ENCODE measurements at regions not wholly inside any gene's neighbourhood (a gene's known extent, or its start where the extent isn't known, plus 50 kb on each side); places are given as distances from the start of the nearest gene placed in this dataset.
"Not testable (repeated sequence)": the region's sequence is repeated elsewhere in the genome, so short reads cannot be mapped to it uniquely, and the experiment has no call there.

- Histone ChIP-seq H3K4me1 (no peaks in the 10 kb centered on the region), H3K36me3 (no peaks in the 10 kb centered on the region), H3K27me3 (no peaks in the 10 kb centered on the region), H3K9me3 (no peaks in the 10 kb centered on the region), H3K4me3 (no peak overlapping the region), H3K27ac (no peak overlapping the region)
- 69% methylated on average over 9 of the region's 12 CpGs for WGBS (ENCODE audit: insufficient coverage, low coverage, low lambda C conversion rate, missing lambda C conversion rate)
- no peak for TF ChIP-seq POLR2A (IDR thresholded peaks at IDR 0.05)
- TF ChIP-seq CTCF (IDR thresholded peaks at IDR 0.05), result no peak
- intact Hi-C loops (cut with DNase I), result no loop called here
- ATAC-seq, result no peak
- DNase-seq, result peak in 2 of 3 donors; percentile 15 to 28
Measured at GRCh38 chr5:172508471-172509404, 54.4 kb upstream of the SH3PXD2B start.

- H3K36me3 ChIP-seq; H3K4me1 ChIP-seq; intact Hi-C loops (cut with DNase I); H3K9me3 ChIP-seq; H3K27ac ChIP-seq; ATAC-seq; H3K27me3 ChIP-seq; H3K4me3 ChIP-seq: not testable (repeated sequence)
- WGBS (ENCODE audit: insufficient coverage, low coverage, low lambda C conversion rate, missing lambda C conversion rate), result 78% methylated on average over 8 of the region's 8 CpGs
- peak in 1 of 3 donors; percentile 11 for DNase-seq
Measured at GRCh38 chr5:172507485-172507884, 53.2 kb upstream of the SH3PXD2B start.

- 86% methylated on average over 1 of the region's 2 CpGs for WGBS (ENCODE audit: insufficient coverage, low coverage, low lambda C conversion rate, missing lambda C conversion rate)
- no peak for TF ChIP-seq CTCF (IDR thresholded peaks at IDR 0.05)
- no peak for TF ChIP-seq POLR2A (IDR thresholded peaks at IDR 0.05)
- peak in 1 of 3 donors; percentile 1 for DNase-seq
- H3K27ac ChIP-seq, result no peak overlapping the region
- intact Hi-C loops (cut with DNase I), result no loop called here
- no peak for ATAC-seq
- H3K27me3 ChIP-seq, result no peaks in the 10 kb centered on the region
- H3K4me3 ChIP-seq, result no peak overlapping the region
- no peaks in the 10 kb centered on the region for H3K9me3 ChIP-seq
- no peaks in the 10 kb centered on the region for H3K4me1 ChIP-seq
- no peaks in the 10 kb centered on the region for H3K36me3 ChIP-seq
Measured at GRCh38 chr5:172506921-172507320, 52.6 kb upstream of the SH3PXD2B start.

DNA sequence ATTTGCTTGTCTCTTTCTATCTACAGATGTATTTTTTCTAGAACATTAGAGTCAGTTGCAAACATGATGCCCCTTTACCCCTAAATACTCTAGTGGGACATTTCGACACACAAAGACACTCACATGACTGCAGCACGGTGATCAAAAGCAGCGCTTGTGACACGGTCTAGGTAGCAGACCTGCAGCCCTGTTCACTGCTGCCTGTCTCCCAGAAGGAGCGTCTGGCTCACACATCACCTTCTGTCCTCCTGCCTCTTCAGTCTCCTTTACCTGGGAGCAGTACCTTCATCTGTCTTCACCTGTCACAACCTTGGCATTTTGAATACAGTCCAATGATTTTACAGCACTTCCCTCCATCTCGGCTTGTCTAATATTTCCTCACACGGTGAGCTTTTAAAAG lies 51.9 kb upstream of the SH3PXD2B start:
- 50% methylated on average over 7 of the region's 7 CpGs for WGBS (ENCODE audit: insufficient coverage, low coverage, low lambda C conversion rate, missing lambda C conversion rate)
- Histone ChIP-seq H3K4me1 (no peaks in the 10 kb centered on the region), H3K27ac (no peak overlapping the region), H3K27me3 (no peaks in the 10 kb centered on the region), H3K4me3 (no peak overlapping the region), H3K9me3 (no peaks in the 10 kb centered on the region), H3K36me3 (no peaks in the 10 kb centered on the region)
- ATAC-seq, result no peak
- DNase-seq, result peak in 1 of 3 donors; percentile 10
- TF ChIP-seq POLR2A (IDR thresholded peaks at IDR 0.05), result no peak
- no peak for TF ChIP-seq CTCF (IDR thresholded peaks at IDR 0.05)
- intact Hi-C loops (cut with DNase I), result no loop called here

GRCh38 chr5:172505845-172506244 lies 51.5 kb upstream of the SH3PXD2B start:
- DNase-seq, result peak in 1 of 3 donors; percentile 26
- intact Hi-C loops (cut with DNase I), result no loop called here

More at GRCh38 chr5:172505845-172506244, 51.5 kb upstream of the SH3PXD2B start:
- TF ChIP-seq POLR2A (IDR thresholded peaks at IDR 0.05) (no peak), CTCF (IDR thresholded peaks at IDR 0.05) (no peak)
- no peak overlapping the region for H3K27ac ChIP-seq
- no peaks in the 10 kb centered on the region for H3K27me3 ChIP-seq
- no peaks in the 10 kb centered on the region for H3K4me1 ChIP-seq
- 67% methylated on average over 7 of the region's 7 CpGs for WGBS (ENCODE audit: insufficient coverage, low coverage, low lambda C conversion rate, missing lambda C conversion rate)
- no peak for ATAC-seq
- no peaks in the 10 kb centered on the region for H3K36me3 ChIP-seq
- H3K9me3 ChIP-seq, result no peaks in the 10 kb centered on the region
- H3K4me3 ChIP-seq, result no peak overlapping the region

Data from right lobe of liver (tissue), 6 donors.